ENCODE measurements at regions not wholly inside any gene's neighbourhood (a gene's known extent, or its start where the extent isn't known, plus 50 kb on each side); places are given as distances from the start of the nearest gene placed in this dataset.
"Not testable (repeated sequence)": the region's sequence is repeated elsewhere in the genome, so short reads cannot be mapped to it uniquely, and the experiment has no call there.

- not testable (repeated sequence) for TF ChIP-seq POLR2AphosphoS5 (IDR thresholded peaks at IDR 0.05; ENCODE audit: control insufficient read depth, insufficient read depth, low read depth, low read length); CTCF (IDR thresholded peaks at IDR 0.05 in 2 of 3, conservative IDR thresholded peaks at IDR 0.05 in 1 of 3; ENCODE audit: insufficient read depth in 2 of 3, low read depth in 1 of 3, low read length in 3 of 3); ZNF217 (CRISPR knock-in tag; IDR thresholded peaks at IDR 0.05); CUX1 (CRISPR knock-in tag; IDR thresholded peaks at IDR 0.05); E2F6 (IDR thresholded peaks at IDR 0.05; ENCODE audit: borderline replicate concordance in 1 of 2, extremely low read depth in 1 of 2, insufficient read depth in 1 of 2, insufficient read length in 1 of 2, low read depth in 1 of 2, low read length in 1 of 2, poor library complexity in 1 of 2, severe bottlenecking in 1 of 2); RBM34 (IDR thresholded peaks at IDR 0.05; ENCODE audit: borderline replicate concordance, insufficient read depth, low read length); CEBPB (tag; IDR thresholded peaks at IDR 0.05)
Measured at GRCh38 chr10:123283371-123283770, 129.2 kb downstream of the BUB3 start.
